Neural progenitor cell (in vitro differentiated cells): ENCODE measurements at regions not wholly inside any gene's neighbourhood (a gene's known extent, or its start where the extent isn't known, plus 50 kb on each side); places are given as distances from the start of the nearest gene placed in this dataset.

Experiments
- DNase-seq: peaks from one replicate; pipeline ENCODE4 v3.0.0-alpha.2; 2016; ENCODE audit warnings: low spot score
- H2AFZ ChIP-seq: fragments of 200-600 bp; sonication (generic); replicated peaks from 2 replicates; pipeline ENCODE4 v1.6.1; 2016; ENCODE audit warnings: antibody characterized with exemption
- H3F3A ChIP-seq: fragments of 200-600 bp; sonication (generic); 2 replicates; pipeline ENCODE4 v1.6.1; 2016; ENCODE audit warnings: antibody characterized with exemption, low read depth
- H3K27ac ChIP-seq: fragments of 200-600 bp; sonication (generic); 2 replicates; pipeline ENCODE4 v1.5.1; 2016; ENCODE audit warnings: mild to moderate bottlenecking
- H3K27me3 ChIP-seq: fragments of 200-600 bp; sonication (generic); 2 replicates; pipeline ENCODE4 v1.6.1; 2016; ENCODE audit warnings: mild to moderate bottlenecking, moderate library complexity
- H3K36me3 ChIP-seq: fragments of 200-600 bp; sonication (generic); 2 replicates; pipeline ENCODE4 v1.5.1; 2016
- H3K4me1 ChIP-seq: fragments of 200-600 bp; sonication (generic); 2 replicates; pipeline ENCODE4 v1.6.1; 2016; ENCODE audit warnings: mixed run types
- H3K4me2 ChIP-seq: fragments of 200-600 bp; sonication (generic); 2 replicates; pipeline ENCODE4 v1.6.1; 2016
- H3K4me3 ChIP-seq: fragments of 200-600 bp; sonication (generic); 2 replicates; pipeline ENCODE4 v1.5.1; 2016
- H3K79me2 ChIP-seq: fragments of 200-600 bp; sonication (generic); 2 replicates; pipeline ENCODE4 v1.6.1; 2016; ENCODE audit warnings: low read depth
- H3K9ac ChIP-seq: fragments of 200-600 bp; sonication (generic); 2 replicates; pipeline ENCODE4 v1.6.1; 2016
- H3K9me3 ChIP-seq: fragments of 200-600 bp; sonication (generic); 2 replicates; pipeline ENCODE4 v1.5.1; 2016; ENCODE audit warnings: low read depth
- H4K20me1 ChIP-seq: fragments of 200-600 bp; sonication (generic); 2 replicates; pipeline ENCODE4 v1.6.1; 2016; ENCODE audit warnings: low read depth
- H3K27ac Mint-ChIP-seq: 3 replicates; pipeline ENCODE4 v1.8.0; 2021; ENCODE audit warnings: mixed read lengths
- H3K27me3 Mint-ChIP-seq: 2 replicates; pipeline ENCODE4 v1.8.0; 2022; ENCODE audit warnings: low read depth, mild to moderate bottlenecking, inconsistent platforms, moderate library complexity, mixed read lengths; ENCODE audit not compliant: insufficient read depth
- H3K36me3 Mint-ChIP-seq: 3 replicates; pipeline ENCODE4 v1.8.0; 2021; ENCODE audit warnings: mixed read lengths
- H3K4me1 Mint-ChIP-seq: 3 replicates; pipeline ENCODE4 v1.8.0; 2021; ENCODE audit warnings: mixed read lengths
- H3K4me3 Mint-ChIP-seq: 3 replicates; pipeline ENCODE4 v1.8.0; 2021; ENCODE audit warnings: mild to moderate bottlenecking, moderate library complexity, mixed read lengths
- H3K9me3 Mint-ChIP-seq: 3 replicates; pipeline ENCODE4 v1.8.0; 2020; ENCODE audit warnings: mixed read lengths
- EZH2 ChIP-seq: fragments of 200-600 bp; sonication (generic); IDR thresholded peaks from 2 replicates; pipeline ENCODE4 v1.6.1; 2017; ENCODE audit warnings: antibody characterized with exemption, mild to moderate bottlenecking, moderate library complexity
- EZH2phosphoT487 ChIP-seq: fragments of 200-600 bp; sonication (generic); IDR thresholded peaks from 2 replicates; pipeline ENCODE4 v1.6.1; 2017; ENCODE audit warnings: antibody characterized with exemption
- TF ChIP-seq, protein P1 (sequence below): fragments of 200-600 bp; sonication (generic); IDR thresholded peaks from 2 replicates; pipeline ENCODE4 v1.5.1; 2017; ENCODE audit warnings: antibody characterized with exemption, mild to moderate bottlenecking

DNA sequence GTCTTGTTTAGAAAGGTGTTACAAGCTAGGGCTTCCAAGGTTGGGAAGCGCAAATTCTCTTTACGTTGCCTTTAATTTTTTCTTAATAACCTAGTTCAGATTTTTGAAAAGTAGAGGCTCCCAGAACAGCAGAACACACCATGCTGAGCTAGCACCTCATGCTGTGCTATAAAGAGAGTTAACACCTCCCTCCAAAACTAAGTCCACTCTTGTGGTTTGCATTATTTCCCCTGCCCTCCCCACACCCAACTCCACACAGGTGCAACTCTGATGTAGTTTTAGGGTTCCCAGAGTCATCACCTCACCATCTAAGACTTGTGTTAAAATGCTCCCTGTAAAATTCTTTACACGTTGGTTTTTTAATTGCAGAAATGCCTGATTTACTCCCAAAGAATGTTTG lies 459.4 kb upstream of the JARID2 start:
- Mint-ChIP-seq H3K27ac (no peak overlapping the region), H3K9me3 (peaks cover 8% of the 10 kb centered on the region)

DNA sequence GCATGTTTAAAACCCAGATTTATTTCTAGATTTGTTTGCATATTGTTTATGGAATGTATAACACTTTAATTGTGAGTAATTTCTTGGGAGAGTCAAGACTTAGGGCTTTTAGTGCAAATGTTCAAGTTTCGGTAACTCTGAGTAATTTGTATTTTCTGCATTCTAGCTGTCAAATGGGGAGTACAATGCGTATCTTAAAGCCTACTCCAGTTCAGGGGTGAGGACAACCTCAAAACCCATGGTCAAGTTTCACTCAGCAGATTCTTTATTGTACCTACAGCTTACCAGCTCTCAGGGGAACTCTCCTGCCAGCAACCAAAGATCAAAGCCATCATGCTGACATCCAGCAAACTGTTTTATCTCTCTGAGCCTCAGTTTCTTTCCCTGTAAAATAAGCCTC lies 458.6 kb upstream of the JARID2 start:
- no peak for DNase-seq
- Mint-ChIP-seq H3K36me3 (peaks cover 2% of the 10 kb centered on the region), H3K4me1 (peaks cover 65% of the 10 kb centered on the region), H3K4me3 (no peak overlapping the region), H3K9me3 (peaks cover 8% of the 10 kb centered on the region), H3K27ac (no peak overlapping the region), H3K27me3 (peaks cover 2% of the 10 kb centered on the region)
- no peak overlapping the region for H3K9ac ChIP-seq
- no peak overlapping the region for H3K27ac ChIP-seq
- H3K9me3 ChIP-seq = no peaks in the 10 kb centered on the region
- no peaks in the 10 kb centered on the region for H3K79me2 ChIP-seq
- H3K27me3 ChIP-seq = no peaks in the 10 kb centered on the region
- H3K4me1 ChIP-seq = peaks cover 77% of the 10 kb centered on the region
- peaks cover 39% of the 10 kb centered on the region for H3F3A ChIP-seq
- H3K4me2 ChIP-seq = no peak overlapping the region
- H3K36me3 ChIP-seq = no peaks in the 10 kb centered on the region
- no peaks in the 10 kb centered on the region for H4K20me1 ChIP-seq
- no peak for TF ChIP-seq EZH2phosphoT487
- no peak for TF ChIP-seq EZH2
- TF ChIP-seq, protein P1, sequence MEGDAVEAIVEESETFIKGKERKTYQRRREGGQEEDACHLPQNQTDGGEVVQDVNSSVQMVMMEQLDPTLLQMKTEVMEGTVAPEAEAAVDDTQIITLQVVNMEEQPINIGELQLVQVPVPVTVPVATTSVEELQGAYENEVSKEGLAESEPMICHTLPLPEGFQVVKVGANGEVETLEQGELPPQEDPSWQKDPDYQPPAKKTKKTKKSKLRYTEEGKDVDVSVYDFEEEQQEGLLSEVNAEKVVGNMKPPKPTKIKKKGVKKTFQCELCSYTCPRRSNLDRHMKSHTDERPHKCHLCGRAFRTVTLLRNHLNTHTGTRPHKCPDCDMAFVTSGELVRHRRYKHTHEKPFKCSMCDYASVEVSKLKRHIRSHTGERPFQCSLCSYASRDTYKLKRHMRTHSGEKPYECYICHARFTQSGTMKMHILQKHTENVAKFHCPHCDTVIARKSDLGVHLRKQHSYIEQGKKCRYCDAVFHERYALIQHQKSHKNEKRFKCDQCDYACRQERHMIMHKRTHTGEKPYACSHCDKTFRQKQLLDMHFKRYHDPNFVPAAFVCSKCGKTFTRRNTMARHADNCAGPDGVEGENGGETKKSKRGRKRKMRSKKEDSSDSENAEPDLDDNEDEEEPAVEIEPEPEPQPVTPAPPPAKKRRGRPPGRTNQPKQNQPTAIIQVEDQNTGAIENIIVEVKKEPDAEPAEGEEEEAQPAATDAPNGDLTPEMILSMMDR = no peak
- H2AFZ ChIP-seq = no peak overlapping the region
- H3K4me3 ChIP-seq = no peak overlapping the region

More for the DNA sequence above, 459.4 kb upstream of the JARID2 start:
- TF ChIP-seq, protein P1 = no peak
- TF ChIP-seq EZH2phosphoT487 = no peak
- TF ChIP-seq EZH2 = no peak
- H3K36me3 ChIP-seq = no peaks in the 10 kb centered on the region
- Mint-ChIP-seq H3K27me3 (peaks cover 2% of the 10 kb centered on the region), H3K4me3 (no peak overlapping the region), H3K36me3 (peaks cover 2% of the 10 kb centered on the region), H3K4me1 (peaks cover 62% of the 10 kb centered on the region)
- no peak overlapping the region for H3K9ac ChIP-seq
- H3K27me3 ChIP-seq = no peaks in the 10 kb centered on the region
- no peak overlapping the region for H2AFZ ChIP-seq
- H3K4me2 ChIP-seq = peak overlapping the region; percentile 34
- H3K79me2 ChIP-seq = no peaks in the 10 kb centered on the region
- H4K20me1 ChIP-seq = no peaks in the 10 kb centered on the region
- DNase-seq = no peak
- H3K9me3 ChIP-seq = no peaks in the 10 kb centered on the region
- no peak overlapping the region for H3K4me3 ChIP-seq
- peak overlapping the region; percentile 86 for H3K27ac ChIP-seq
- peaks cover 69% of the 10 kb centered on the region for H3K4me1 ChIP-seq
- peaks cover 39% of the 10 kb centered on the region for H3F3A ChIP-seq

DNA sequence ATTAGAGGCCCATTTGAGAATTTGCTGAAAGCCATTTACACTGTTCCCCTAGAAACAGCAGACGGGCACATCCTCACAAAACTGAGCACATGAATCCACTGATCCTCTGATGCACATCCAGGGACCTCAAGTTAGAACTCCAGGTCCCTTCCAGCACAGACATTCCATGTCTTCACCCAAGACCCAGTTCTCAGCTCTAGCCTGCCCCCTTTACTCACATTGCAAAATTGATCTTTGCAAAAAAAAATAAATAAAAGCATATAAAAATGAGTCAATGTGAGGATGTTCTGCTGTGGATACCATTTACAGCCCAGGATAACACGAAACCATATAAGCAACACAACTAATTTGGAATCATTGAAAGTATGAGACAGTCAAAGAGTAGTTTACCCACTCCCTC lies 458.2 kb upstream of the JARID2 start:
- Histone ChIP-seq H3K27me3 (no peaks in the 10 kb centered on the region), H2AFZ (no peak overlapping the region), H3K79me2 (no peaks in the 10 kb centered on the region), H3K9me3 (no peaks in the 10 kb centered on the region), H3K4me3 (no peak overlapping the region), H3K4me1 (peaks cover 81% of the 10 kb centered on the region), H3K36me3 (no peaks in the 10 kb centered on the region), H3K9ac (no peak overlapping the region), H4K20me1 (no peaks in the 10 kb centered on the region), H3K4me2 (no peak overlapping the region), H3K27ac (no peak overlapping the region), H3F3A (peaks cover 39% of the 10 kb centered on the region)
- no peak for TF ChIP-seq EZH2
- TF ChIP-seq, protein P1 = peak; percentile 10
- no peak overlapping the region for H3K27ac Mint-ChIP-seq
- no peak overlapping the region for H3K4me3 Mint-ChIP-seq
- no peak for DNase-seq
- H3K36me3 Mint-ChIP-seq = peaks cover 2% of the 10 kb centered on the region
- H3K27me3 Mint-ChIP-seq = peaks cover 4% of the 10 kb centered on the region
- H3K4me1 Mint-ChIP-seq = peaks cover 69% of the 10 kb centered on the region
- H3K9me3 Mint-ChIP-seq = peaks cover 6% of the 10 kb centered on the region
